ENCODE measurements at regions not wholly inside any gene's neighbourhood (a gene's known extent, or its start where the extent isn't known, plus 50 kb on each side); places are given as distances from the start of the nearest gene placed in this dataset.

DNA sequence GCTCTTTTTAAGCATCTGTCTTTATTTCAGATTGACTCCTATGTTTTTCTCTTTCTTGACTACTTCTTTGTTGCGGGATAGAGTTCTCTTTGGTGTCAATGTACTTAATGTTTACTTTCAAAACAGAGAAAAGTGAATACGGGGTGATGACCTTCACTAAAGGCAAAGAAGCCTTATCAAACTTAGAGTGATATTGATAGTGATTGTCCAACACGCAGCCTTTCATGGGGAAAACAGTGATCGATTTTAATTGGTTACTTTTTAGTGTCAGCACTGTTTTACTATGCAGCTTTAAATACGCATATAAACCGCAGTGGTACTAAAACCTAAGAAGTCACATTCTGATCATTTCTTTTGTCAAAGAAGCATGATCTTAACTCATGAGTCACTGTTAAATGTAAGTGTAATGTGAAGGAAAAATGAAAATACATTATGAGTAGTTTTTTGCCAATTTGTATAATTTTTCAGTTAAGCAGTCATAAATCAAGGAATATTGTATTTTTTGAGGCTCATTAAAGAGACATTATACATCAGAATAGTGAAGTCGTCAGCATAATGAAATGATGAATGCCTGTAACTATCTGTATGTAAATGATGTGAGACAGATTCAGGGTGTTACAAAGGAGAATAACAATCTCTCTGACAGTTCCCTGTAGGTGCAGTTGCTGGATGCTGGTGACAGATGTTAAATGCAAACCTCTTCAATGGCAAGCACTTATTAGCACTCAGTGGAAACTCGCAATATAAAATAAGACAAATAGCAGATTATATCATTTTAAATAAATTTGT, 2082.8 kb upstream of the TENM3 start:
- Histone ChIP-seq H3K79me2 (ENCODE audit: insufficient read depth, low read length) (no peaks in the 10 kb centered on the region), H2AFZ (ENCODE audit: low read depth, low read length) (no peak overlapping the region), H3K4me3 (ENCODE audit: low read depth in 1 of 2, low read length in 2 of 2) (no peak overlapping the region), H3K27ac (ENCODE audit: low read length) (no peak overlapping the region), H3K9me3 (ENCODE audit: insufficient read depth, low read length, severe bottlenecking) (no peaks in the 10 kb centered on the region), H3K36me3 (ENCODE audit: insufficient read depth, low read length) (no peaks in the 10 kb centered on the region), H3K9ac (ENCODE audit: low read depth, low read length) (no peak overlapping the region), H3K27me3 (ENCODE audit: insufficient read depth, low read length, poor library complexity) (no peaks in the 10 kb centered on the region), H4K20me1 (ENCODE audit: insufficient read depth, low read length) (no peaks in the 10 kb centered on the region), H3K4me1 (ENCODE audit: insufficient read depth, low read length) (no peaks in the 10 kb centered on the region), H3K4me2 (ENCODE audit: insufficient read depth, low read length) (no peak overlapping the region)
- TF ChIP-seq, protein P1, sequence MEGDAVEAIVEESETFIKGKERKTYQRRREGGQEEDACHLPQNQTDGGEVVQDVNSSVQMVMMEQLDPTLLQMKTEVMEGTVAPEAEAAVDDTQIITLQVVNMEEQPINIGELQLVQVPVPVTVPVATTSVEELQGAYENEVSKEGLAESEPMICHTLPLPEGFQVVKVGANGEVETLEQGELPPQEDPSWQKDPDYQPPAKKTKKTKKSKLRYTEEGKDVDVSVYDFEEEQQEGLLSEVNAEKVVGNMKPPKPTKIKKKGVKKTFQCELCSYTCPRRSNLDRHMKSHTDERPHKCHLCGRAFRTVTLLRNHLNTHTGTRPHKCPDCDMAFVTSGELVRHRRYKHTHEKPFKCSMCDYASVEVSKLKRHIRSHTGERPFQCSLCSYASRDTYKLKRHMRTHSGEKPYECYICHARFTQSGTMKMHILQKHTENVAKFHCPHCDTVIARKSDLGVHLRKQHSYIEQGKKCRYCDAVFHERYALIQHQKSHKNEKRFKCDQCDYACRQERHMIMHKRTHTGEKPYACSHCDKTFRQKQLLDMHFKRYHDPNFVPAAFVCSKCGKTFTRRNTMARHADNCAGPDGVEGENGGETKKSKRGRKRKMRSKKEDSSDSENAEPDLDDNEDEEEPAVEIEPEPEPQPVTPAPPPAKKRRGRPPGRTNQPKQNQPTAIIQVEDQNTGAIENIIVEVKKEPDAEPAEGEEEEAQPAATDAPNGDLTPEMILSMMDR (IDR thresholded peaks at IDR 0.05; ENCODE audit: borderline replicate concordance, extremely low read depth, low read length, poor library complexity, severe bottlenecking), result no peak
- TF ChIP-seq EZH2 (IDR thresholded peaks at IDR 0.05; ENCODE audit: borderline replicate concordance, low read depth, low read length, severe bottlenecking), result no peak
- DNase-seq (no peak), ATAC-seq (ENCODE audit: insufficient read depth, low read depth) (no peak)

DNA sequence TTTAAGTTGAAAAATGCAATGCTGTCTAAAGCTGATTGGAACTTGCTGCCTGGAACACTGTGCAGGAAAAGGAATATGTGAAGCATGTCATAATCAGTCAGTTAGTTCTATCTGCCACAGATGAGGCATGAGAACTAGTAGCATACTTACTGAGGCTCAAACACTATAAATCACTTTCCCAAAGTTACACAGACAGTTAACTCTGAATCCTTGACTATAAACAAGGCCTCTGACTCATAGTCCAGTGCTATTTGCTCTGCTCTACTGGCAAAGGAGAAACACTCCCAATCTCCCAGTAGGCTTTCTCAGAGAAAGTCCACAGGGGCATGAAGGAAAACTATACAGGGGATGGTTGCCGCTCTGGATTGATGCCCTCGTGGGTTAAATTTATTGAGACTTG, 2078.4 kb upstream of the TENM3 start:
- no peak overlapping the region for H3K4me3 ChIP-seq (ENCODE audit: low read depth in 1 of 2, low read length in 2 of 2)
- no peak overlapping the region for H2AFZ ChIP-seq (ENCODE audit: low read depth, low read length)
- ATAC-seq (ENCODE audit: insufficient read depth, low read depth) (no peak), DNase-seq (no peak)
- no peaks in the 10 kb centered on the region for H3K36me3 ChIP-seq (ENCODE audit: insufficient read depth, low read length)
- H3K27me3 ChIP-seq (ENCODE audit: insufficient read depth, low read length, poor library complexity), result no peaks in the 10 kb centered on the region
- no peak overlapping the region for H3K9ac ChIP-seq (ENCODE audit: low read depth, low read length)
- H4K20me1 ChIP-seq (ENCODE audit: insufficient read depth, low read length), result no peaks in the 10 kb centered on the region
- no peaks in the 10 kb centered on the region for H3K79me2 ChIP-seq (ENCODE audit: insufficient read depth, low read length)
- no peaks in the 10 kb centered on the region for H3K9me3 ChIP-seq (ENCODE audit: insufficient read depth, low read length, severe bottlenecking)
- H3K4me1 ChIP-seq (ENCODE audit: insufficient read depth, low read length), result no peaks in the 10 kb centered on the region
- no peak overlapping the region for H3K4me2 ChIP-seq (ENCODE audit: insufficient read depth, low read length)
- TF ChIP-seq, protein P1 (IDR thresholded peaks at IDR 0.05; ENCODE audit: borderline replicate concordance, extremely low read depth, low read length, poor library complexity, severe bottlenecking), result no peak
- TF ChIP-seq EZH2 (IDR thresholded peaks at IDR 0.05; ENCODE audit: borderline replicate concordance, low read depth, low read length, severe bottlenecking), result no peak
- no peak overlapping the region for H3K27ac ChIP-seq (ENCODE audit: low read length)

DNA sequence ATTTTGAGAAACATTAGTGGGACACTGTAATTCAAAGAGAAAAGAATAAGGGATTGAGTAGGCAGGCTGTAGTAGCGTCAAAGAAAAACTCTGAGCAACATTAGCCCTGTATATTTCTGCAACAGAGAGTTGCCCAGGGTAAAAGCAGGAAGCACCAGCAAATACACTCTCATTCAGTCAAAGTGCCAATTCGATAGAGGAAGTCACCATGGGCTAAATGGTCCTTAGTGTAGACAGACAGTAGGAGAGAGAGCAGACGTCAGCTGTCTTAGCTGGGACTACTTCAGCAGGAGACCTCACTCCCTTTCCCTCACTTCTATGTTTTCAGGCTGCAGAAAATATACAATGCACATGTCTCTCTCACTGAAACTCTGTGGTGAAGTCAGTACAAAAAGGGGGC, 2073.8 kb upstream of the TENM3 start:
- DNase-seq (no peak), ATAC-seq (ENCODE audit: insufficient read depth, low read depth) (no peak)

More for the DNA sequence above, 2073.8 kb upstream of the TENM3 start:
- Histone ChIP-seq H3K9ac (ENCODE audit: low read depth, low read length) (no peak overlapping the region), H3K4me2 (ENCODE audit: insufficient read depth, low read length) (no peak overlapping the region), H3K9me3 (ENCODE audit: insufficient read depth, low read length, severe bottlenecking) (no peaks in the 10 kb centered on the region), H3K27me3 (ENCODE audit: insufficient read depth, low read length, poor library complexity) (no peaks in the 10 kb centered on the region), H3K36me3 (ENCODE audit: insufficient read depth, low read length) (no peaks in the 10 kb centered on the region), H3K79me2 (ENCODE audit: insufficient read depth, low read length) (no peaks in the 10 kb centered on the region), H4K20me1 (ENCODE audit: insufficient read depth, low read length) (no peaks in the 10 kb centered on the region), H3K4me1 (ENCODE audit: insufficient read depth, low read length) (no peaks in the 10 kb centered on the region), H3K27ac (ENCODE audit: low read length) (no peak overlapping the region), H2AFZ (ENCODE audit: low read depth, low read length) (no peak overlapping the region), H3K4me3 (ENCODE audit: low read depth in 1 of 2, low read length in 2 of 2) (no peak overlapping the region)
- TF ChIP-seq EZH2 (IDR thresholded peaks at IDR 0.05; ENCODE audit: borderline replicate concordance, low read depth, low read length, severe bottlenecking), result no peak
- TF ChIP-seq, protein P1 (IDR thresholded peaks at IDR 0.05; ENCODE audit: borderline replicate concordance, extremely low read depth, low read length, poor library complexity, severe bottlenecking), result no peak
